Fibroblast of villous mesenchyme (primary cell): ENCODE measurements at regions not wholly inside any gene's neighbourhood (a gene's known extent, or its start where the extent isn't known, plus 50 kb on each side); places are given as distances from the start of the nearest gene placed in this dataset.

Experiments
- DNase-seq: peaks from one replicate; pipeline ENCODE4 v3.0.0-alpha.2; 2010; ENCODE audit warnings: low read depth
- H3K4me3 ChIP-seq: 2 replicates; pipeline ENCODE4 v1.5.1; 2011; ENCODE audit warnings: low read depth, mild to moderate bottlenecking, low read length
- CTCF ChIP-seq: IDR thresholded peaks from 2 replicates; pipeline ENCODE4 v1.5.1; 2012; ENCODE audit warnings: low read depth, mild to moderate bottlenecking, low read length; ENCODE audit not compliant: insufficient read depth

GRCh38 chr6:125513978-125514377, 212.2 kb upstream of the HDDC2 start:
- no peak overlapping the region for H3K4me3 ChIP-seq
- TF ChIP-seq CTCF: no peak
- no peak for DNase-seq

GRCh38 chr6:125516644-125517043, 214.9 kb upstream of the HDDC2 start:
- H3K4me3 ChIP-seq: no peak overlapping the region
- no peak for DNase-seq
- TF ChIP-seq CTCF: no peak

- no peak for TF ChIP-seq CTCF
- peak; percentile 14 for DNase-seq
- H3K4me3 ChIP-seq: no peak overlapping the region
Observed at GRCh38 chr6:125519367-125519766, 217.6 kb upstream of the HDDC2 start.

DNA sequence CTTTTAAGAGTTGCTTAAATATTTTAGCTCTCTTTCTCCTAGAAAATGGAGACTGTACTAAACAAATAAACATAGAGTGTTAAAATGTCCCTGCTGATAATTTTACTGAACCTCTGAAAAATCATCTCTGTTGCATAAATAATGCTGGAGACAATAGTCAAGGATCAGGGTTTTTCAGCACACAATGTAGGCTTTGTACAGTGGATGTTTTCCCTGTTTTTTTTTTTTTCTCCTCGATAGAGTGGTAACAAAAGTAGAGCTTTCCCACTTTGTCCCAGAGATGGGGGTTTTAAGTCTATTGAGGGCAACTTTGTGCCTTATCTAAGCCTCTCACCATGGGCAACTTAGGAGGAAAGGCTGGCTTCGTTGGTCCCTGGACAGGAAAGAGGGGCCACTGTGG, 222.6 kb upstream of the HDDC2 start:
- H3K4me3 ChIP-seq: no peak overlapping the region
- no peak for DNase-seq
- TF ChIP-seq CTCF: no peak

GRCh38 chr6:125526007-125526720, 223.3 kb upstream of the HEY2 start:
- no peak overlapping the region for H3K4me3 ChIP-seq
- no peak for TF ChIP-seq CTCF
- DNase-seq: no peak

DNA sequence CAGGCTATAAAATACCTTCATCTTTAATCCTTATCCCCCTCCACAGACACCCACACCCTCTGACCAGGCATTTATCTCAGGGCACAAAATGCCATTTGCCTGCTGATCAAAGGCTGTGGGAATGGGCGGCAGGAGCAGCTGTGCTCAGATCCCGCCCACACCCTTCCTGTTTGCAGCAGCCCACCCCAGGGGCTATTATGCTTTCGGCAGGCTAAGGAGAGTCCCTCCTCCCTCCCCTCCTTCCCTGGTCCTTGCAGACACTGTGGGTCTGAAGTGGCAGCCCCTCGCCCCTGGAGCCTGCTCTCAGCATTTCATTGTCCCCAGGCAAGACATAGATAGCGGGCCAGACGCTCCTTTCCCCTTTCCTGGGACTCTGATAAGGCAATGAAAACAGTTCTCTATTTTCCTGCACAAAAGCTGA, 220.8 kb upstream of the HEY2 start:
- no peak for TF ChIP-seq CTCF
- no peak for DNase-seq
- H3K4me3 ChIP-seq: no peak overlapping the region

DNA sequence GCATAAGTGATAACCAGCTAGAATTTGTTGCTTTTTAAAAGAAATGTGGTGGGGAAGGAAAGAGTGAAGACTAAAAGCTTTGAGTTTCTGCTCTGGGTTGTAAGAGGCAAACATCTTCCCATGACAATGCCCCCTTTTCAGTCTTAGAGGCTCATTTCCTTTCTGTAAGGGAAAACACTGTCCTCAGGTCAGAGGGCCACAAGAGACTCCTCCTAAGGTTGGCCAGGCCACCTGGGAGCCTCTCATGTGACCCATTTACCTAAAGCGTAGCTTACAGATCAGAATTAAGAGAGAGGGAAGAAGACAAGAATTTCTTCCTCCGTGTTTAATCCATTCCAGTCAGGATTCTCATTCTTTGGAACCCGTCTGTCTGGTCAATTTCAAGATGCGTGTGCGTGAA, 220.4 kb upstream of the HEY2 start:
- H3K4me3 ChIP-seq: no peak overlapping the region
- DNase-seq: no peak
- TF ChIP-seq CTCF: no peak
